IPS-18c (cell line): ENCODE measurements at regions not wholly inside any gene's neighbourhood (a gene's known extent, or its start where the extent isn't known, plus 50 kb on each side); places are given as distances from the start of the nearest gene placed in this dataset.
"Not testable (repeated sequence)": the region's sequence is repeated elsewhere in the genome, so short reads cannot be mapped to it uniquely, and the experiment has no call there.

ENCODE experiments used
- H3K4me3 ChIP-seq: 2 replicates; pipeline ENCODE4 v1.7.0; 2013; ENCODE audit warnings: low read depth, mild to moderate bottlenecking, low read length, moderate library complexity; ENCODE audit not compliant: insufficient read depth
- H3K9me3 ChIP-seq: one replicate; pipeline ENCODE4 v1.6.1; 2013; ENCODE audit warnings: mild to moderate bottlenecking, low read length, moderate library complexity; ENCODE audit not compliant: control insufficient read depth, insufficient read depth

DNA sequence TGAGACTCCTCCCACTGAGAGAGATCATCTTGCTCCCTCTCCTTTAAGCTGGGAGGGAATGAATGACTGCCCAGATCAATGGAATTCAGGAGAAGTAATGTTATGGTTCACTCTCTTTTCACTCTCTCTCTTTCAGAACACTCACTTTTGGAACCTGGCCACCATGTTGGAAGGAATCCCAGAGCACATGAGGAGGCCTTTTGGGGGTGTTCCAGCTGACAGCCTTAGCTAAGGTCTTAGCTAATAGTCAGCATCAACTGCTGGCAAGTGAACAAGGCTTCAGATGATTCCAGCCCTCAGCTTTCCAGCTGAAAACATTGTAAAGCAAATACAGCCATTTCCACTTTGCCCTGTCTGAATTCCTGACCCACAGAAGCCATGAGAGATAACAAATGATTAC, 124.0 kb upstream of the CLNK start:
- H3K9me3 ChIP-seq = peaks cover 2% of the 10 kb centered on the region
- H3K4me3 ChIP-seq = no peak overlapping the region

DNA sequence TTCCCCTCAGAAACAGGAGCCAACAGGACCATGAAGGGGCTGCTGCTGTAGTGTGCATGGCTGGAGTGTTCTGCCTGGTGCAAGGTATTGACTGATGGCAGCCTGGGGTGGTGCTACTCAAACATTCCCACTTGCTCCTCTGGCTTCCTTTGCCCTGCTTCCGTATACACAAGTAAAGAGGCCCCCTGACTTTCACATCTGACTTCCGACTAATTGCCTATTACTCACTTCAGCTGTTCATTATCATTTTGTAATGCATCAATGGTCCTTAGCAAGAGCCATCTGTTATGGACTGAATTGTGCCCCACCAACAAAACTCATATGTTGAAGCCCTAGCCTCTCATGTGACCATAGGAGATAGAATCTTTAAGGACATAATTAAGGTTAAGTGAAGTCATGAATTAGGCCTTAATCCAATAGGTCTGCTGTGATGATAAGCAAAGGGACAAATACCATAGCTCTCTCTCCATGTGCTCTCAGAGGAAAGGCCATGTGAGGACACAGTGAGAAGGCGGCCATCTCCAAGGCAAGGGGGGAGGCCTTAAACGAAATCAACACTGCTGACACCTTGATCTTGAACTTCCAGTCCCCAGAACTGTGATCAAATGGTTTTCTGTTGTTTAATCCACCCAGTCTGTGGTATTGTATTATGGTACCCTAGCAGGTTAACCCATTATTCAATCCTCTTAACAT, 122.5 kb upstream of the CLNK start:
- H3K4me3 ChIP-seq = no peak overlapping the region
- peaks cover 2% of the 10 kb centered on the region for H3K9me3 ChIP-seq

DNA sequence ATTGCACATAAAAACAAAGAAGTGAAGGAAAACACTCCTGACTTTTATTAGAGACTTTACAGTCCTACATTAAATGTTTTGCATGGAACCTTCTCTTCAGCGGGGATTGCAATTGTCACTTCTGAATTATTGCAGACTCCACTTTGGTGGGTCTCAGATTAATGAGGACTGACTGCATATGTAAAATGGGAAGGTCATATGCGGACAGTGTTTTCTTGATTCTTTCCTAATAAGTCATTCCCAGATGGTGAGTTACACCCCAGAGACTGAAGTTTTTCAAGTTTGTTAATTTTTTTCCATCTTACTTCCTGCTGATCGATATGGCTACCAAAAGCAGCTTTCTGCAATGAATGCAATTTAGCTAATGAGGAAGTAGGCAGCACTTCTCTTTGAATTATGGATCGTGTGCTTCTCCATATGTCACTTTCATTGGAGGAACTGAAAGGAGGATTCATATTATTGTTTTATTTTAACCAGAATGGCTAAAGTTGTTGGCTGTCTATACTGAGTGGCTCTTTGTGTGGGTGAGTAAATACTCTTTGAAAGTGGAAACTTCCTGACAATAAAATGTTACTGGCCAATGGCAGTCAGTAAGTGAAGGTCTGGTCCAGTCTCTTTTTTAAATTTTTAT, 119.3 kb upstream of the CLNK start:
- Histone ChIP-seq H3K9me3 (peaks cover 2% of the 10 kb centered on the region), H3K4me3 (no peak overlapping the region)

DNA sequence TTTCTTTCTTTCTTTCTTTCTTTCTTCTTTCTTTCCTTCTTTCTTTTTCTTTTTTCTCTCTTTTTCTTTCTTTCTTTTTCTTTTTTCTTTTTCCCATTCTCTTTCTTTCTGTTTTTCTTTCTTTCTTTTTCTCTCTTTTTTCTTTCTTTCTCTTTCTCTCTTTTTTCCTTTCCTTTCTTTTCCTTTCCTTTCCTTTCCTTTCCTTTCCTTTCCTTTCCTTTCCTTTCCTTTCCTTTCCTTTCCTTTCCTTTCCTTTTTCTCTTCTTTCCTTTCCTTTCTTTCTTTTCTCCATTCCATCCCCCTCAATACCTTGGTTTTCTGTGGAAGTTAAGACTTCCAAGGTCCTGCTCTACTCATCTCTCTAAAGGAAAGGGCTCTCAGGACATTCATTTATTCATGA, 102.8 kb upstream of the CLNK start:
- H3K9me3 ChIP-seq = peaks cover 7% of the 10 kb centered on the region
- H3K4me3 ChIP-seq = no peak overlapping the region

DNA sequence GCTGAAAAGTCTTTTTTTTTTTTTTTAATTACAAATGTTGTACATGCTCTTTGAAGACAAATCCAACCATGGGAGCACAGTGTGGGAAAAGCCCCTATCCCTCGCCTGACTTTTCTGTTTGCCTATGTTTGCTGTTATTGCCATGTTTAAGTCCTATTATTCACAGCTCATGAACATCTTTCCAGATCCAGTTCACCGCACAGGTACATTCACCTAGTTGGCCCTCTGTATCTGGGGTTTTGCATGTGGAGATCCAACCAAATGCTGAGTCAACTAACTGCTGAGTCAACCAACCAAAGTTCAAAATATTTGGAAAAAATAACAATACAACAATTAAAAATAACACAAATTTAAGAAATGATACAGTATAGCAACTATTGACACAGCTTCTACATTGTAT, 100.1 kb upstream of the CLNK start:
- H3K4me3 ChIP-seq = no peak overlapping the region
- H3K9me3 ChIP-seq = peaks cover 7% of the 10 kb centered on the region

DNA sequence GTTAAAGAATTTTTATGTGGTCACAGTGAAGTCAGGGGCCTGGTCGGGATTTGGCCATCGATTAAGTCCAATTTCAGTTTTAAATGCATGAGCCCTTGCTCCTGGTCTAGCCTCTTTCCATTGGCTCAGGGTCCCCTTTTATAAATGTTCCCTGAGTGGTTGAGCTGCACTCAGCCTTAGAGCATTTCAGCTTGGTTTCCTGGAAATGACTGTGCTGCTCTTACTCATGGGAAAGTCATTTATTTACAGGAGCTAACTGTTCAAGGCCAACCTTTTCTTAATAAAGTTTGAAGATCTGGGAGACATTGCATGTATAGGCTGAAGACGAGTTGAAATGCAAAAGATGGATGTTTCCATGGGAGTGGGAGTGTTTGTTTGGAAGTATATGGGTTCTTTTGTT, 98.8 kb upstream of the CLNK start:
- H3K4me3 ChIP-seq = no peak overlapping the region
- peaks cover 7% of the 10 kb centered on the region for H3K9me3 ChIP-seq

DNA sequence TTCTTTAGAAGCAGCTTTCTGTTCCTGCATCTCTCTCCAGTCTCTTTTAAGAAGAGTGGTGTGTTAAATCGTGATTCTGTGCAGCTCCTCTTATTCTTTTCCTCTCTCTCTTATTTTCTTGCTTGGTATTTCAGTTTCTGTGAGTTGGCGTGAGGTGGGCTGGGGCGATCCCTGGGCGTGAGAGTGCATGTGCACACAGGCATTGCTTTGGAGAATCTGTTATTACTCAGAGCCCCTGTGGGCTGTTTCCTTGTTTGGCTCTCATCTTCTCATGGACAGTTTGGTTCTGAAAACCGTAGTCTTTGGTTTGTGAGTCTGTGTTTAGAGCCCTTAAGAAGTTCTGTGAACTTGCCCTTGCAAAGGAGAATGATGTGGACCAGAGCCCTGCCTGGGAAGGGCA, 97.2 kb upstream of the CLNK start:
- H3K9me3 ChIP-seq = peaks cover 5% of the 10 kb centered on the region
- no peak overlapping the region for H3K4me3 ChIP-seq

DNA sequence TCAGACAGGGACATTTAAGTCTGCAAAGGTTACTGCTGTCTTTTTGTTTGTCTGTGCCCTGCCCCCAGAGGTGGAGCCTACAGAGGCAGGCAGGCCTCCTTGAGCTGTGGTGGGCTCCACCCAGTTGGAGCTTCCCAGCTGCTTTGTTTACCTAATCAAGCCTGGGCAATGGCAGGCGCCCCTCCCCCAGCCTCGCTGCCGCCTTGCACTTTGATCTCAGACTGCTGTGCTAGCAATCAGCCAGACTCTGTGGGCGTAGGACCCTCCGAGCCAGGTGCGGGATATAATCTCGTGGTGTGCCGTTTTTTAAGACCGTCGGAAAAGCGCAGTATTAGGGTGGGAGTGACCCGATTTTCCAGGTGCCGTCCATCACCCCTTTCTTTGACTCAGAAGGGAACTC, 96.2 kb upstream of the CLNK start:
- not testable (repeated sequence) for H3K9me3 ChIP-seq, H3K4me3 ChIP-seq

DNA sequence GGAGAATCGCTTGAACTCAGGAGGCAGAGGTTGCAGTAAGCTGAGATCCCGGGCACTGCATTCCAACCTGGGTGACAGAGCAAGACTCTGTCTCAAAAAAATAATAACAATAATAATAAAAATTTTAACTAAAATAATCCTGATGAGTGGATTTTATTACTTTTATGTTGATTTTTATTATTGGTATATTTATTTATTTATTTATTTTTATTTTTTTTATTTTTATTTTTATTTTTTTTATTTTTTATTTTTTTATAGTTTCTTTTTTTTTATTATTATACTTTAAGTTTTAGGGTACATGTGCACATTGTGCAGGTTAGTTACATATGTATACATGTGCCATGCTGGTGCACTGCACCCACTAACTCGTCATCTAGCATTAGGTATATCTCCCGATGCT, 90.6 kb upstream of the CLNK start:
- H3K9me3 ChIP-seq, H3K4me3 ChIP-seq: not testable (repeated sequence)

DNA sequence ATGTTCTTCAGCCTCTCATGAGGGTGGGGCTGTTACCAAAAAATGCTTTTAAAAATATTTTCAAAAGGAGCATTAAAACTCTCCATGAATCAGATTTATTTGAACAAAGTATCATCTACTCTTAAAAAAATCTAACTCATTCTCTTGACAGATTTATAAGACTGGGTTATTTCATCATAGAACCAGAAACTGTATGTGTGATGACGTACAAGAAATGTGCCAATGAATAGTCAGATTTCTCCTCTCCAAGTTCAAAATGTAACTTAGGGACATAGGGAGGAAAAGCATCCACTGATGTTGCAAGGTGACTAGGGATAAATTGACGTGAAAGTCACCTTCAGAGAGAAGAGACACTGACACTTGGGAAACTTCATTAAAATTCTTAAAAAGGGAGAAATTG, 89.1 kb upstream of the CLNK start:
- H3K9me3 ChIP-seq = no peaks in the 10 kb centered on the region
- H3K4me3 ChIP-seq = no peak overlapping the region

DNA sequence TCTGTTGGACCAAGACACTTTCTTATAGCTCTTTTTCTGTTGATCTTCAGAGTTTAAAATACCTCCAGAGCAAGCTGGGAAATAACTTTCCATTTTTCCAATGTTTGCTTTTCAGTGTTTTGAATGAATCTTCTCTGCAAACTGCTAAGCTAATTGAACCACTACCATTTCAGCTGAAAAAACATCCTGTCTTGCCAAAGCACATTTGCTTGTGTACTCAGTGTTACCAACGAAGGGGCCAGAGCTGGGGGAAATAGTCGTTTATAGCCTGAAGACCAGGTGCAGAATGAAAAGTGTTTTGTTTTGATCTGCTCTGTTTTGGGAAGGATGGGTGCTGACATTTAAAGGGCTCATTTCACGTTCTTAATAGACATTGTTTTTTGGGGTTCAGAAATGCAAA, 88.4 kb upstream of the CLNK start:
- Histone ChIP-seq H3K9me3 (no peaks in the 10 kb centered on the region), H3K4me3 (no peak overlapping the region)

DNA sequence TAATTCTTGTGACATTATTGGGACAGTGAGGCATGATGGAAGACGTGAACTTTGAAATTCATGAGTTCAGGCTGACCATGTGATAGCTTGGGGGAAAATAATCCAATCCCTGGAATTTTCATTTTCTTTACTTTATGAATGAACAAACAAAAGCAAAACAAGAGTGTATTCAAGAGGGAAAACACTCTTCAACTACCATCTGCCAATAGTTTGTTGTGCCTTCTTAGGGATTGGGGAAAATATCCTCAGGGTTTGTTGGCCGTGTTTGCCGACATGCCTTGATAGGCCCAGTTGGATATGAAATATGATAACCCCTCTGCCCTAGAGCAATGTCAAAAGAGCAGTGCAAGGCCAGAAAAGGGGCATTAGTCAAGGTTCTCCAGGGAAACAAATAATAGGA, 80.8 kb upstream of the CLNK start:
- Histone ChIP-seq H3K9me3 (no peaks in the 10 kb centered on the region), H3K4me3 (no peak overlapping the region)

DNA sequence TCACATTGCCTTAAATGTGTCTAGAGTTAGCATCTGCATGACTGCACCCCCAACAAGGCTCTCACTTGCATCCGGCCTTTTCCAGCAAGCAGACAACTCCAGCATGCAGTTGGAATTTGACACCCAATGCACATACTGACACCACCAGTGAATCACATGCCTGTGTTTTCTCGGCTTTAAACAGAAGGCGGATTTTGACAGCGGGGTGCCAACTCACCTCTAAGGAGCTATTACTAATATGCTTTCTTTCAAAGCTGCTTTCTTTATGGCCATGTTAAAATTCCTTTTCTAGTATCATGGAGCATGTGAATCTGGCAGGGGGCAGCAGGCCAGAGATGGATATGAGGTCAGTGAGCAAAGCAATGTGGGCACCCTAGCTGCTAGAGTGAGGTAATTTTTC, 78.0 kb upstream of the CLNK start:
- H3K4me3 ChIP-seq = no peak overlapping the region
- no peaks in the 10 kb centered on the region for H3K9me3 ChIP-seq

DNA sequence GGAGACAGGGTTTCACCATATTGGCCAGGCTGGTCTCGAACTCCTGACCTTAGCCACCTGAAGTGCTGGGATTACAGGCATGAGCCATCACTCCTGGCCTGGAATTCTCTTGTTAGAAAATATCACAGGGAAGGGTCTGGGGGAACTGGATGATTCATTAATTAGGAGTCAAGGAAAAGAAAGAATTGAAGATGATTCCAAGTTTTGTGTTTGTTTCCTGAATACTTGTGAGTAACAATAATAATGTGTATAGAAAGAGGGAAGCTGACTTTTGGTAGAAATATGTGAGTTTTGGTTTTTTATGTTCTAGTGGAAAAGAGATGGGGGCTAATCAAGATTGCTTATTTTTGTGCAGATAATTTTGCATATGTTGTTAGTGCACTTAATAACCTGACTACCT, 77.3 kb upstream of the CLNK start:
- Histone ChIP-seq H3K4me3 (no peak overlapping the region), H3K9me3 (no peaks in the 10 kb centered on the region)

DNA sequence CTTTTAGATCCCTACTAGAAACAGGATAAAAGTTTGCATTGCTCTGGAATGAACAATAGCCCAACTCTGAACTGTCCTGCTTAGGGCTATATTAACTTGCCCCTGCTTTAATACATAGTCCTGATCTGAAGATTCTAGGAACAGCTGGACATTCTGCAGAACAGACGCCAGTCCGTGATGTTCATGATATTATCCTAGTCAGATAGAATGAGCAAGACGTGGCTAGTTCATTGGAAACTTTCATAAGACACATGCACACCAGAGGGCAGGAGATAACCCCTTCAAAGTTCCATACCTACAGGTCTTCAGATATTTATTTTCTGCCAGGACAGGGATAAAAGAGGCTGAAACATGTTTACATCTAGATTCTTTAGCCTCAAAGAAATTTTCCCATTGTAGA, 75.5 kb upstream of the CLNK start:
- H3K9me3 ChIP-seq = no peaks in the 10 kb centered on the region
- H3K4me3 ChIP-seq = no peak overlapping the region

DNA sequence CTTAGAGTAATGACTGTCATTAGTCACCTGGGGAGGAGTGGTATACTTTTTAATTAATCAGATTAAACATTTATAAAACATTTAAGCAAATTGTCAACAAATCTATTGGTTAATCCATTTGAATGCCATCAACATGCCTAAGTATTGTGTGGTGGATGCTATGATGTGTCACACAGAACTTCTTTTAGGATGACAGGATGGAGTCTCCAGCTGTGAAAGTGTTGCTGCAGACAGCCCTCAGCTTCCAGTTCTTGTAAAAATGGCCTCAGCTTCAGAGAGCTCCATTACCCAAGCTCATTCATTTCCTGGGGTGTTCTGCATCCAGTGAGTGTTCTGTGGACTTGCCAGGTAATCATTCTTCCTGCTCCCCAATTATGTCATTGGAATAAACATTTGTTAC, 74.3 kb upstream of the CLNK start:
- Histone ChIP-seq H3K9me3 (no peaks in the 10 kb centered on the region), H3K4me3 (no peak overlapping the region)

DNA sequence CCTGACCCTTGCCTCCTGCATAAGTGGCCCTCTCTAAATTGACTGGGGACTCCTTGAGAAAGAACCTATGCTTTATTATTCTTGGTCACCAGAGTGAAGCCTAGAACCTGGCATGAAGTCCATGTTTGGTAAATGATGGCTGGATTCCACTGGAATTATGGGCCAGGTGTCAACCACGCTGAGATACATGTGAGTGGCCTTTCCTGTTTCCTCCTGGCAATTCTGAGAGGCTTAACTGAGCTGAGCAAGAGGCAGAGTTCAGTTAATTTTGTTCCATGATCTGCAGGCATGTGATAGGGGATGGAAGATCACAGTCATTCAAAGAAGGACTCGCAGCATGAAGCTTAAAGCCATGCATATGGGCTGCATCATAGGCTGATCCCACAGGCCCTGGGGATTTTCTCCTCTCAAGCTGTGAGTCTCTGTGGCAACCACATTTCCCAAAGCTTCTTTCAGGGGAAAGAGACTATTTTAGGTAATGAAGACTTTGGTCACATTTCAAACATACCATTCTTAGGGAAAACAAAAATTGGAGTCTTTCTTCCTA, 69.4 kb upstream of the CLNK start:
- H3K9me3 ChIP-seq = no peaks in the 10 kb centered on the region
- no peak overlapping the region for H3K4me3 ChIP-seq

DNA sequence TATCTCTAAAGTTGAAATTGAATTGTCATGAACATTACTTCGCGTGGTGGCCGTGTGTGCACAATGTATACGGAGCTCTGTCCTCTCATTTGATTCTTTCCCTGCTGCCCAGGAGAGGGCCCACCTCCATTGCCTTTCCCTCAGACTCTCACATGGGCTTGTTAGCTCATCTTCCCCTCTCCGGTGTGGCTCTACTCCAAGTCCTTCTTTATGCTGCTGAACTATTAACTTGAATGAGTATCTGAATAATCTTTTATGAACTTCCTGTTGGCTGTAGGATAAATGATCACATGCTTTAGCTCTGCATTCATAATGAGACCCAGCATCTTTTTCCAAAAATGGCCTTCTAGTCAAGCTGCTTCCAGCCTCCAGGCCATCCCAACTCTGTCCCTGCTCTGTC, 68.8 kb upstream of the CLNK start:
- Histone ChIP-seq H3K9me3 (no peaks in the 10 kb centered on the region), H3K4me3 (no peak overlapping the region)

DNA sequence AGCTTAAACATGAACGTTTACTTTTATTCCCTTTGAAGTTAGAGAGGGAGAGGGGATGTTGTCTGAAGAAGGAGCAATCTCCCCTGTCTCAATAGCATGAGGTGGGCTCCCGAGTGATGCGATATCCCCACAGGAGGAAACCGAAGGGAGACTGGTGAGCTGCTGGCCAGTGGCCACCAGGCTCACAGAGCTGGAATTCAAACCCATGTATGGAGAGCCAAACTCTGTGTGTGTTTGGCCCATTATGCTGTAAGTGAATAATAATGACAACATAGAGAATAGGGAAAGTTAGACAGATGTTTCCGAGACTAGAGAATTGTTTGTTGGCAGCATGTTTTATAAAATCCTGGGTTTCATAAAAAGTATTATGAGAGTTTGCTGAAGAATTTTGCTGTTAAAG, 66.1 kb upstream of the CLNK start:
- Histone ChIP-seq H3K9me3 (no peaks in the 10 kb centered on the region), H3K4me3 (no peak overlapping the region)
